Suppressor macrophage treated with lipopolysaccharide for 1 hour (primary cell): ENCODE measurements at regions not wholly inside any gene's neighbourhood (a gene's known extent, or its start where the extent isn't known, plus 50 kb on each side); places are given as distances from the start of the nearest gene placed in this dataset.
"Not testable (repeated sequence)": the region's sequence is repeated elsewhere in the genome, so short reads cannot be mapped to it uniquely, and the experiment has no call there.

Experiments
- DNase-seq, 3 donors: peaks; one replicate each; pipeline ENCODE4 v3.0.0-alpha.2; 2020 to 2022

- DNase-seq = no peak
These were observed 95.2 kb downstream of the PLCE1 start for GRCh38 chr10:94088926-94089381.

GRCh38 chr10:94091649-94092048, 97.9 kb downstream of the PLCE1 start:
- DNase-seq = no peak

GRCh38 chr10:94092848-94093247, 99.1 kb downstream of the PLCE1 start:
- no peak for DNase-seq

- DNase-seq = no peak
These were observed 99.7 kb downstream of the PLCE1 start for GRCh38 chr10:94093286-94093905.

GRCh38 chr10:94094540-94094939, 100.8 kb downstream of the PLCE1 start:
- DNase-seq = no peak

GRCh38 chr10:94097656-94098055, 103.9 kb downstream of the PLCE1 start:
- no peak for DNase-seq

GRCh38 chr10:94098896-94099295, 105.2 kb downstream of the PLCE1 start:
- DNase-seq = no peak

GRCh38 chr10:94101894-94102293, 108.2 kb downstream of the PLCE1 start:
- no peak for DNase-seq

- DNase-seq = no peak
These were observed 108.7 kb downstream of the PLCE1 start for GRCh38 chr10:94102436-94102835.

GRCh38 chr10:94103192-94103591, 109.5 kb downstream of the PLCE1 start:
- no peak for DNase-seq

GRCh38 chr10:94103801-94104221, 110.1 kb downstream of the PLCE1 start:
- no peak for DNase-seq

GRCh38 chr10:94104316-94105000, 110.7 kb downstream of the PLCE1 start:
- DNase-seq = no peak

GRCh38 chr10:94105226-94105625, 111.5 kb downstream of the PLCE1 start:
- DNase-seq = no peak

GRCh38 chr10:94107191-94107590, 113.5 kb downstream of the PLCE1 start:
- no peak for DNase-seq

GRCh38 chr10:94108200-94108599, 114.5 kb downstream of the PLCE1 start:
- no peak for DNase-seq

GRCh38 chr10:94111367-94111766, 117.6 kb downstream of the PLCE1 start:
- no peak for DNase-seq

- no peak for DNase-seq
These were observed 118.6 kb downstream of the PLCE1 start for GRCh38 chr10:94112321-94112720.

- DNase-seq = no peak
These were observed 122.0 kb downstream of the PLCE1 start for GRCh38 chr10:94115725-94116124.

GRCh38 chr10:94116848-94117247, 123.1 kb downstream of the PLCE1 start:
- no peak for DNase-seq

GRCh38 chr10:94122211-94122610, 128.5 kb downstream of the PLCE1 start:
- DNase-seq = no peak

- no peak for DNase-seq
These were observed 129.7 kb downstream of the PLCE1 start for GRCh38 chr10:94123258-94123995.

- not testable (repeated sequence) for DNase-seq
These were observed 130.4 kb downstream of the PLCE1 start for GRCh38 chr10:94124147-94124546.

- DNase-seq = not testable (repeated sequence)
These were observed 131.5 kb downstream of the PLCE1 start for GRCh38 chr10:94125268-94125667.

- DNase-seq = no peak
These were observed 132.1 kb downstream of the PLCE1 start for GRCh38 chr10:94125856-94126255.
